HEK293T (cell line): ENCODE measurements at regions not wholly inside any gene's neighbourhood (a gene's known extent, or its start where the extent isn't known, plus 50 kb on each side); places are given as distances from the start of the nearest gene placed in this dataset.

Source experiments
- FOXK2 ChIP-seq: fragments of 450-650 bp; IDR thresholded peaks from 2 replicates; pipeline ENCODE4 v1.6.1; 2016; ENCODE audit warnings: mild to moderate bottlenecking
- PKNOX1 ChIP-seq: fragments of 450-650 bp; IDR thresholded peaks from 2 replicates; pipeline ENCODE4 v1.6.1; 2016

GRCh38 chr1:215487466-215487865, 79.6 kb upstream of the KCTD3 start:
- no peak for TF ChIP-seq PKNOX1
- TF ChIP-seq FOXK2, result no peak
